ENCODE measurements at regions not wholly inside any gene's neighbourhood (a gene's known extent, or its start where the extent isn't known, plus 50 kb on each side); places are given as distances from the start of the nearest gene placed in this dataset.

- H3K27me3 Mint-ChIP-seq, result peaks cover 0 to 9% (median 0%) of the 10 kb centered on the region in 5 donors
- H3K27ac Mint-ChIP-seq, result no peak overlapping the region
- POLR2A ChIA-PET, result no interaction called here
- ATAC-seq (no peak), DNase-seq (no peak)
- peaks cover 0 to 5% (median 0%) of the 10 kb centered on the region in 9 donors for H3K9me3 Mint-ChIP-seq
- H3K4me1 Mint-ChIP-seq, result no peaks in the 10 kb centered on the region
- no peaks in the 10 kb centered on the region for H3K36me3 Mint-ChIP-seq
- H3K4me3 Mint-ChIP-seq, result no peak overlapping the region
These were observed 305.0 kb upstream of the ERBB4 start for GRCh38 chr2:212843409-212844199.

GRCh38 chr2:212842544-212843185 is 304.1 kb upstream of the ERBB4 start:
- DNase-seq (no peak), ATAC-seq (no peak)
- peaks cover 0 to 5% (median 0%) of the 10 kb centered on the region in 9 donors for H3K9me3 Mint-ChIP-seq
- H3K4me1 Mint-ChIP-seq, result no peaks in the 10 kb centered on the region
- no peak overlapping the region for H3K27ac Mint-ChIP-seq
- no peaks in the 10 kb centered on the region for H3K36me3 Mint-ChIP-seq
- POLR2A ChIA-PET, result no interaction called here
- peaks cover 0 to 9% (median 0%) of the 10 kb centered on the region in 5 donors for H3K27me3 Mint-ChIP-seq
- no peak overlapping the region for H3K4me3 Mint-ChIP-seq

DNA sequence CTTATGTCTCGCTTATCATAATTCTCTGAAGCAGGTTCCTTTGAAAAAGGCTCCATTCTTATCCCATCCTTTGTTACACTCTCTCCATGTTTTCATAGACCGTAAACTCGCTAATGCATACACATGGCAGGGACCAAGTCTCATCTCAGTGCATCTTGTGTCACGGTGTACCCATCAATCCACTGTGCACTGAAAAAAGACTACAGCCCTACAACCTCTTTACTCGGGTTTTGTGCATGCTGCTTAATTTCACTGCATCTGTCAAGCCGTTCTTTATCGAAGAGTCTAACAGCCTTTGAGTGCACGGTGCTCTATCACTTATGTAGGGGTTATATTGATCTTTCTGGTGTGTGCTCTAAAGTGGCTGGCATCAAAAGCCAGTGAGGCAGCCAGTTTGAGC is 302.9 kb upstream of the ERBB4 start:
- DNase-seq (no peak), ATAC-seq (no peak)
- POLR2A ChIA-PET, result no interaction called here
- H3K4me1 Mint-ChIP-seq, result no peaks in the 10 kb centered on the region
- no peak overlapping the region for H3K4me3 Mint-ChIP-seq
- peaks cover 0 to 5% (median 0%) of the 10 kb centered on the region in 9 donors for H3K9me3 Mint-ChIP-seq
- peaks cover 0 to 9% (median 0%) of the 10 kb centered on the region in 5 donors for H3K27me3 Mint-ChIP-seq
- H3K27ac Mint-ChIP-seq, result no peak overlapping the region
- H3K36me3 Mint-ChIP-seq, result no peaks in the 10 kb centered on the region

DNA sequence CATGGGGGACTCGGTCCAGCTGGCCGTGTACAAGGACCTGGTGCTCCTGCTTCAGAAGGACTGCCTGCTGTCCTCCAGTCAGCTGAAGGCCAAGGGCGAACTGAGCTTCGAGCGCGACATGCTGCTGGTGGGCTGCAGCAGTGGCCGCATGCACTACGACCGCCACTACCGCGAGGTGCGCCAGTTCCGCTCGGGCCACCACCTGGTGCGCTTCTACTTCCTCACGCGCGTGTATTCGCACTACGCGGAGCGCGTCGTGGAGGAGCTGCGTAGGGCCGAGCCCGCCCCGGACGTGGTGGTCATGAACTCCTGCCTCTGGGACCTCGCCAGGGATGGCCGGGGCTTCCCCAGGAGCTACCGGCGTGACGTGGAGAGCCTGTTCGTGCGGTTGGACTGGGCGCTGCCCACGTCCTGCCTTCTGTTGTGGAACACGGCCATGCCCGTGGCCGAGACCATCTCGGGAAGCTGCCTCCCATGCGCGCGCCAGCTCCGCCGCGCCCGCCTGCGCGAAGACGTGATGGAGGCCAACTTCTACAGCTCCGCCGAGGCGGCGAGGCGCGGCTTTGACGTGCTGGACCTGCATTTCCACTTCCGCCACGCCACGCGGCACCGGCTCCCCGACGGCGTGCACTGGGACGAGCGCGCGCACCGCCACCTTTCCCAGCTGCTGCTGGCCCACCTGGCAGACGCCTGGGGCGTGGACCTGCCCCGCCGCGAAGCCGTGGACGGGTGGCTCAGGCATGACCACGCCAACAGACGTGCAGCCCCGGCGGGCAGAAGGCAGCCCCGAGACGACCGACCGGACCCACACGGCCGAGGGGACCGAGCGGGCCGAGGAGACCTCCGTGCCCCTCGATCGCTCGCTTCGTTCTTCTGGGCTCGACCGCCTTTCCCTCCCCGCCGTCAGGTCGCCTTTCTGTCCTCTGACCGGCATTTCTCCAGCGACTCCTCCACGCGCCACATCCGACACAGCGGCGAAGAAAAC is 293.9 kb upstream of the ERBB4 start:
- H3K27ac Mint-ChIP-seq, result no peak overlapping the region
- peak in 1 of 10 donors; percentile 2 for DNase-seq
- H3K4me1 Mint-ChIP-seq, result no peaks in the 10 kb centered on the region
- H3K36me3 Mint-ChIP-seq, result peaks cover 0 to 2% (median 2%) of the 10 kb centered on the region in 3 donors
- H3K9me3 Mint-ChIP-seq, result peaks cover 3 to 13% (median 7%) of the 10 kb centered on the region in 9 donors
- peaks cover 0 to 4% (median 0%) of the 10 kb centered on the region in 5 donors for H3K27me3 Mint-ChIP-seq
- no peak overlapping the region for H3K4me3 Mint-ChIP-seq
- ATAC-seq, result no peak
- POLR2A ChIA-PET, result no interaction called here

GRCh38 chr2:212831671-212832199 is 293.1 kb upstream of the ERBB4 start:
- peaks cover 0 to 4% (median 0%) of the 10 kb centered on the region in 5 donors for H3K27me3 Mint-ChIP-seq
- peak in 1 of 10 donors; percentile 3 for DNase-seq
- POLR2A ChIA-PET, result no interaction called here

GRCh38 chr2:212816267-212816666 is 277.7 kb upstream of the ERBB4 start:
- ATAC-seq, result no peak

More at GRCh38 chr2:212831671-212832199, 293.1 kb upstream of the ERBB4 start:
- ATAC-seq, result no peak
- Mint-ChIP-seq H3K36me3 (peaks cover 0 to 2% (median 2%) of the 10 kb centered on the region in 3 donors), H3K9me3 (peaks cover 3 to 13% (median 7%) of the 10 kb centered on the region in 9 donors), H3K4me1 (no peaks in the 10 kb centered on the region), H3K4me3 (no peak overlapping the region), H3K27ac (no peak overlapping the region)

DNA sequence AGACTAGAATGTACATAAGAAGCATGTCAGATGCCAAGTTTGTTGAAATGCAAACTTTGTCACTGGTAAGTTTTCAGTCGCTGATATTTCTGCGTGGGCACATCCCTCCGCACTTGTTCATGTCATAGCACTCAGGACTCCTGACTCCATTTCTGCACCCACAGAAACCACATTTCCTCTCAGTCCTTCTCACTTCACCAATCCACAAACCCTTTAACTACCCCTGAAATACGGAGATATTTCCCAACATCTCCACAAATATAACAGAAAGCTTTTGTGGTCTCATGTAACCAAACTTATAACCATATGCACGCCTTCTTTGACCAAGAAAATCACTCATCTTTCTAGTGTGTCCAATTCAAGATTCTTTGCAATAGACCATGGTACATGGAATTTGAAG is 276.9 kb upstream of the ERBB4 start:
- POLR2A ChIA-PET, result no interaction called here
- no peak for ATAC-seq

More at GRCh38 chr2:212816267-212816666, 277.7 kb upstream of the ERBB4 start:
- Mint-ChIP-seq H3K4me3 (peak overlapping the region in 2 of 10 donors; percentile 4 to 20), H3K27ac (no peak overlapping the region), H3K9me3 (no peaks in the 10 kb centered on the region), H3K36me3 (no peaks in the 10 kb centered on the region), H3K27me3 (no peaks in the 10 kb centered on the region), H3K4me1 (peaks cover 3 to 23% (median 6%) of the 10 kb centered on the region in 4 donors)
- POLR2A ChIA-PET, result no interaction called here
- DNase-seq, result no peak

DNA sequence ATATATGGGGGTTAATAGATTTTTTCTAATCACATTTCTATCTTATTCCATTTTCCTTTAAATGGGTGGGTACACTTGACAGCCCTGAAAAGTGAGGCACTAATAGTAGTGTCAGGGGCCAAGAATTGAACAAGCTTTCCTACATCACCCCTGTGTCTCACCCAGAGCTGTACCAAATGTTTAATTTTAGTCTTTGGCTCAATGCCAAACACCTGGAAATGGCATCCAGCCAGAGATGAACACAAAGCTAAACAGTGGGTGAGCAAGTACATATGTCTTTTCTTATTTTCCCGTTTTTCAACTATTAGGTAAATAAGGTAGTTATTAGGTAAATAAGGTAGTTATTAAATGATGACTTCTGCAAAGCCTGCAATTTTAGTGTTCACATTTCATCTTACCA is 276.3 kb upstream of the ERBB4 start:
- H3K9me3 Mint-ChIP-seq, result no peaks in the 10 kb centered on the region
- POLR2A ChIA-PET, result no interaction called here
- H3K4me1 Mint-ChIP-seq, result peaks cover 3 to 29% (median 6%) of the 10 kb centered on the region in 4 donors
- ATAC-seq, result no peak
- peak in 1 of 10 donors; percentile 3 for DNase-seq
- no peak overlapping the region for H3K27ac Mint-ChIP-seq
- peaks cover 0 to 1% (median 0%) of the 10 kb centered on the region in 3 donors for H3K36me3 Mint-ChIP-seq
- no peaks in the 10 kb centered on the region for H3K27me3 Mint-ChIP-seq
- H3K4me3 Mint-ChIP-seq, result no peak overlapping the region

More for the DNA sequence above, 276.9 kb upstream of the ERBB4 start:
- no peaks in the 10 kb centered on the region for H3K27me3 Mint-ChIP-seq
- no peak for DNase-seq
- H3K36me3 Mint-ChIP-seq, result no peaks in the 10 kb centered on the region
- H3K27ac Mint-ChIP-seq, result no peak overlapping the region
- H3K4me1 Mint-ChIP-seq, result peaks cover 3 to 27% (median 6%) of the 10 kb centered on the region in 4 donors
- no peaks in the 10 kb centered on the region for H3K9me3 Mint-ChIP-seq
- H3K4me3 Mint-ChIP-seq, result peak overlapping the region in 1 of 10 donors; percentile 34

DNA sequence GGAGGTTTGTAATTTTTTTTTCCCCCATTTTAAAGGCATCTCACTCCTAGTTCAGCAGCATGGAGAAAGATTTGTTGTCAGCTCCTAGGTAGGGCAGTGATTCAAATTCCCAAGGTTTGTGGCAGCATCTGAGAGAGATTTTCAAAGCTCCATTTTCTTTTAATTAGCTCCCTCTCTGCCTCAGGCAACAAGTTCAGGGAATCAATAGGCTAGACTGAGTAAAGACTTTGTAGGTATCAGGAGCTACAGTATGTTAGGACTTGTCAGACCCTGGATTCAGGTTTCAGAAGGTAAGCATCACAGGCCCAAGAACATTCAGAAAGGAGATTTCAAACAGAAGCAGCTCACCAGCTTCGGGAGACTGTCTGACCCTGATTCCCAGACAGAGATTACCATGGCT is 273.3 kb upstream of the ERBB4 start:
- POLR2A ChIA-PET, result no interaction called here
- ATAC-seq (no peak), DNase-seq (no peak)
- Mint-ChIP-seq H3K36me3 (peaks cover 0 to 1% (median 0%) of the 10 kb centered on the region in 3 donors), H3K27me3 (no peaks in the 10 kb centered on the region), H3K4me3 (no peak overlapping the region), H3K27ac (no peak overlapping the region), H3K4me1 (peaks cover 3 to 32% (median 6%) of the 10 kb centered on the region in 4 donors), H3K9me3 (no peaks in the 10 kb centered on the region)

- Mint-ChIP-seq H3K4me1 (peaks cover 3 to 28% (median 6%) of the 10 kb centered on the region in 4 donors), H3K27me3 (no peaks in the 10 kb centered on the region), H3K4me3 (no peak overlapping the region), H3K36me3 (peaks cover 0 to 1% (median 0%) of the 10 kb centered on the region in 3 donors), H3K27ac (no peak overlapping the region), H3K9me3 (no peaks in the 10 kb centered on the region)
- DNase-seq (no peak), ATAC-seq (no peak)
- POLR2A ChIA-PET, result no interaction called here
These were observed 272.6 kb upstream of the ERBB4 start for GRCh38 chr2:212811036-212811805.

GRCh38 chr2:212797484-212798205 is 259.0 kb upstream of the ERBB4 start:
- Mint-ChIP-seq H3K4me3 (no peak overlapping the region), H3K27ac (no peak overlapping the region), H3K9me3 (no peaks in the 10 kb centered on the region), H3K36me3 (no peaks in the 10 kb centered on the region), H3K27me3 (no peaks in the 10 kb centered on the region), H3K4me1 (no peaks in the 10 kb centered on the region)
- POLR2A ChIA-PET, result no interaction called here
- DNase-seq (no peak), ATAC-seq (no peak)
